Ecto neural progenitor cell (in vitro differentiated cells): ENCODE measurements at regions not wholly inside any gene's neighbourhood (a gene's known extent, or its start where the extent isn't known, plus 50 kb on each side); places are given as distances from the start of the nearest gene placed in this dataset.
"Not testable (repeated sequence)": the region's sequence is repeated elsewhere in the genome, so short reads cannot be mapped to it uniquely, and the experiment has no call there.

Source experiments
- DNase-seq: peaks from one replicate; pipeline ENCODE4 v3.0.0-alpha.2; 2018; ENCODE audit warnings: low spot score

DNA sequence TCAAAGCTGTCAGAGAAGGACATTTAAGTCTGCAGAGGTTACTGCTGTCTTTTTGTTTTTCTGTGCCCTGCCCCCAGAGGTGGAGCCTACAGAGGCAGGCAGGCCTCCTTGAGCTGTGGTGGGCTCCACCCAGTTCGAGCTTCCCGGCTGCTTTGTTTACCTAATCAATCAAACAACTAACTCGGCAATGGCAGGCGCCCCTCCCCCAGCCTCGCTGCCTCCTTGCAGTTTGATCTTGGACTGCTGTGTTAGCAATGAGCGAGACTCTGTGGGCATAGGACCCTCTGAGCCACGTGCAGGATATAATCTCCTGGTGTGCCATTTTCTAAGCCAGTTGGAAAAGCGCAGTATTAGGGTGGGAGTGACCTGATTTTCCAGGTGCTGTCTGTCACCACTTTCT is 201.8 kb upstream of the ETAA1 start:
- not testable (repeated sequence) for DNase-seq

DNA sequence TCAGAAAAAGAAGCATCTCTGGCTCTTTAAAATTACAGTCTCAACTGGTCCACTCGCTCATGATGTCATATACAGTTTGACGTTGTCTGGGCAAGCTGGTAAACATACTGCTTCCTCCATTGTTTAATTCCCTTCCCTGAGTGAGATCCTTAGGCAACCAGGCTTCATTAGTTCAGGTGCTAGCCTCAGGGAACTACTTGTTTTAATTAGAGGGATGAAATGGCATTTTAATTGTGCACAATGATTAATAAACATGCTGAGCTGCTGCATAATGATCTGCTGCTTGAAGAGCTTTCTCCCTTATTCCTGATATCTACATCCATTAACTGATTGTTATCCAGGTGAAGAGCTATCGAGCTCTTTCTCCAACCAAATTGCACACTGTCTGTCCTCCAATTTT is 195.6 kb upstream of the ETAA1 start:
- DNase-seq = no peak

DNA sequence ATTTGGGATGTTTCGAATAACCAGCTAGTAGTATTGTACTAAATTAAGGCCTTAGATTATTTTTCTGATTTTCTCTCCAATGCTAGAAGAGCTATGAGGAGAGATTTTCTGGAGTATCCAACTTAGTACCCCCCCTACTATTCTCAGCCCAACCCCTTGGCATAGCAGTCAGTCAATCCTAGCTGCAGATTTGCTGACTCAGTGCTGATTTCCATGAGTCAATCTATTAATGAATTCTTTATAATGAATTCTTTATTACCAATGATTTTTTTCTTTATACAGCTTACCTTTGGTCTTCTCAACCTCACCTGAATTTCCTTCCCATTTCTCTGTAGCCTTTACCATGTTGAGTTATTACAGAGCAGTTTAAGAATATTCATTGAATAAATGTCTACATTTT is 192.8 kb upstream of the ETAA1 start:
- no peak for DNase-seq

DNA sequence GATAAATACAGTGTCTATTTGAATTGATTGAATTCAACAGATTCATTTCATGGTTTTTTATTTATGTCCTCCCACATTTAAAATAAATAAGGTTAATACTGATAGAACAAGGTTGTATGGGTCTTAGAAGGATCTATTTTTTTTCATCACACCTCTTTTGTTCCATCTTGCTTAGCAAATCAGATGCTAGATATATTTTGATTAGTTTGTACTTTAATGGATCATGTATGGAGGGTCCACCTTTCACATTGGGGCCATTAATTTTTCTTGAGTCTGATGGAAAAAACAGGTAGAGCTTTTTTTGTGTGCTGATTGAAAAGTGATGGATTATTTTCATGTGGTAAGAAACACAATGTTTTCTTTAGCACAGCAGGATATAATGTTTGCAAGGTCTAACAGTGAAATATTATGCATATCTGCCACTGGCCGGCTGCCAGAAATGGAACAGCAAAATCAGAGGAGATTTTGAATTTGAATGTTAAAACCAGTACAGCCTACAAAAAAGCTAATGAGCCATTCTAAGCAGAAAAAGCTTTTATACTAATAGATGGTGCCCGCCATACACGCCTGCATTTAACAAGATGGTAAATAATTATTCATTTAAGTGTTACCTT is 188.1 kb upstream of the ETAA1 start:
- no peak for DNase-seq

DNA sequence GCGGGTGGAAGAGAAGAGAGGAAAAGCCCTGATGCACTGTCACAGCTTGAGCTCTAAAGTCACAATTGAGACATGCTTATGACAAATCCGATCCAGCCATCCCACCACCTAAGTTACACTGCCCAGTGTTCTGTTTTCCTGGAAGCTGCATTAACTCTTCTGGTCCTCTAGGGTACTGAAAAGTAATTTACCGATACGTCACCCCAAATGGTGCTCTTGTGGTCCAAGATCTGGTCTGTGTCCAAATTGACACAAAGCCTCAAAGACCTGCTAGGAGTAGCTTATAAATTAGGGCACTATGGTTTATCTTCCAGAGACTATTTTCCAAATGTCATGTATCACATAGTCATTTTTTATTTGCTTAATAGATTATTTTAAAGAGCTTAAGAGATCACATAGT is 186.7 kb upstream of the ETAA1 start:
- DNase-seq = no peak

DNA sequence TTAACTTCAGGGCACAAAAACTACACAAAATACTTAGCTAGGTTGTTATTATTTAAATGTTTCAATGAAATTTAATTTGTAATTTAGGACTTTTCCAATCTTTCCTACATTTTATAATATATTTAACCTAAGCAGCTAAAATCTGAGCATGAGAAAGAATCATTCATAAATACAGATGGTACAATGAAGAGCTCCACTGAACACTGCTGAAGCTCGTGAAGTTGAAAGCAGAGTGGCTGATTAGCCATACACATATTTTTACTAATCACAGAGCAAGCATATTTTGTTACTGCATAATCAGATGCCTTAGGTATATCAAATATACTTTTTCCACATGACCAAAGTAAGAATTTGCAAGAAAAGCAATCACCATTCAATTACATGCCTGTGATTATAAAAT is 184.9 kb upstream of the ETAA1 start:
- no peak for DNase-seq

DNA sequence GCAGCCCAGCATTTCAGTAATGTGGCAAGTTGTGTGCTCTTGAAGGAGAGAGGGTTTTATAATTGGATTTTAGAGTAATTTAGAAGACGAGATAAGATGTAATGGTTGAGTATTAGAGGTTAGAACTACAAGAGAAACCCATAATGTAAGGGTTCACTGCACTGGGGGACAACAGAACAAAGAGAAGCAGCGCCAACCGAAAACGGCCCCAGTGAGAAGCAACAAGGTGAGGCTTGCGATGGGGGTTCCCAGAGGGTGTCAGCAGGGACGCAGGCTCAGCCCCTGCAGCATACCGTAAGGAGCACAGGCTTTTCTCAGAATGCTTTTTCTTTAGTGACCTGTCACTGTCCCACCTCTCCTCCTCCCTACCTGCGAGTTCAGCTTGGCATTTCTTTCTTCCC is 183.9 kb upstream of the ETAA1 start:
- no peak for DNase-seq

DNA sequence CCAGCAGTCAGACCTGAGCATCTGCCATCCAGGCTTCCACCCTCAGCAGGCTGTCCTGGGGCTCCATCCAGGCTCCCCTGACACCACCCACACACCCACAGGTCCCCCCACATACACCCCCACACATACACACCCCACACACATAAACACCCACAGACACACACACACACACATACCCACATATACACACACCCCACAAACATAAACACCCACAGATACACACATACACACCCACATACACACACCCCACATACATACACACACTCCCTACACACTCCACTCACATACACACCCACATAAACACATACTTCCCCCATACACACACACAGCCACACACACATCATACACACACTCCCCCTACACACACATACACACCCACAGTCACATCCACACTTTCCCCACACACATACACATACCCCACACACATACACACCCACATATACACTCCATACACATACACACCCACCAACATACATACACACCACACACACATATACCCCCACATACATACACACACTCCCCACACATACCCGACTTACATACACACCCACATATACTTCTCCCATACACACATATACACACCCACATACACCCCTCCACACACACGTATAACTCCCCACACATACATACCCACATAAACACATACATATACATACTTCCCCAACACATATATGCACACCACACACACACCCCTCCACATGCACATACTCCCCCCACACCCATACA is 183.3 kb upstream of the ETAA1 start:
- DNase-seq = no peak

DNA sequence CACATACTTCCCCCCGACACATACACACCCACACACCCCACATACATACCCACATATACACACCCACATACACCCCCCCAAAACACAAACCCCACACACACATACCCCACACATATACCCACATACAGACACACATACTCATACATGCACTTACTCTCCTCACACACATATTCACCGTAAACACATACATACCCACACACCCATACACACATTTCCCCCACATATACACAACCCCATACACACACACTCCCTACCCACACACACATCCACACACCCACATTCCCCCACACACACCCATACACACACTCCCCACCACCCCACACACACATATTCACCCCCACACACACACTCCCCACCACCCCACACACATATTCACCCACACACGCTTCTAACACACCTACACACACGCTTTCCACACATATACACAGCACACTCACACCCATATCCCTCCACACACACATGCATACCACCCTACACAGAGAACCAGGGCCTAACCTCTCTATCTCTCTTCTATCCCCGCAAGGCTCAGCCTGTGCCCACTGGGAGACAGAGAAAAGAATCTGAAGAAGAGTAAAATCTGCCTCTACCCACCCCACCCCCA is 182.4 kb upstream of the ETAA1 start:
- DNase-seq = no peak

DNA sequence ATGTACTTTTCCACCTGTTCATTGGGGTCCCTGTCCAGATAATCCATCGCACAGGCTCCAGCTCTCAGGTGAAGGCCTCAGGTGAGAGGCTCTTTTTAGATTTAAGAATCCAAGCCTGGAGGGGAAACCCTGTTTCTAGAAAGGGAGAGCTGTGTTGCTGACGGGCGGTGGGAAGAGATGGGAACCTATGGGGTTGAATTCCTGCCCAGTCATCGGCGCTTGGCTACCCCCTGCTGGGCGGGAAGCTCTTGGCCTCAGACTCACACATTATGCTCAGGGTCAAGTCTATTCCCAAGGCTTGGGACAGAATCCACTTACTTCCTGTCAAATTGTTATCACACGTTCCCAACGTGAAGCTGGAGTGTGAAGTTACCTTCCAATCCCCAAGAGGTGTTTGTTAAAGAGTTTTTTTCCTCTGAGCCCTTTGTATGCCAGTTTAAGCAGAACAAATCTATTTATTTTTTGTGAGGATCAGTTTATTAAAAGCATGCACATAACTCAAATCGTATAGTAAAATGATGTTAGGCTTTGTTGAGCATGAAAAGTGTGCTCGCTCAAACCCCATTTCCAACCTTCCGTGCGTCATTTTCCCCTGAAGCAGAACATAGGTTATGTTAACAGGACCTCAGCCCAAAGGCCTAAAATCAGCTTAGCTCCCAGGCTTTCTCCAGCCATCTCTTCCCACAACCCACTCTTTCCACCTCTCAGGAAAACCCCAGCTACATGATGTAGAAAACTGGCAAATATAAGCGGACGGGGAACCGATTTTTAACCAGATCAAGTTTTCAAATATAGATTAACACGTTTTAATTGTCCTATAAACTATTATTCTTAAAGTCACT is 181.7 kb upstream of the ETAA1 start:
- no peak for DNase-seq

DNA sequence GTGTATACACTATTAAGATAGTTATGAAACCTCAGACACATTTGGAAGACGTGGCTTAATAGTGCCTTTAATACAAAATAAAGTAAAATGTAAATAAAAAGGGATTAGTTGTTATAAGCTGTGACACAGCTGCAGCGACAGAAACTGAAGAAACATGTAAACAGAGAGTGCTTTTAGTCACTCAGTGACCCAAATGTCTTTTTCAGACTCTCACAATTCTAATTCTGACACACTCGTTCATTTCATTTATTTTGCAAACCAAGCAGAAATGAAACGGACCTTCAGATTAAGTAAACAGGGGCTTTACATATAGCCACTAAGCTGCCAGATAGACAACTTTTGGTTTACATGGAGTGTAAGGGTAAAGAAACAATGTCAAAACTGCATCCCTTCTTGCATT is 181.0 kb upstream of the ETAA1 start:
- DNase-seq = no peak

DNA sequence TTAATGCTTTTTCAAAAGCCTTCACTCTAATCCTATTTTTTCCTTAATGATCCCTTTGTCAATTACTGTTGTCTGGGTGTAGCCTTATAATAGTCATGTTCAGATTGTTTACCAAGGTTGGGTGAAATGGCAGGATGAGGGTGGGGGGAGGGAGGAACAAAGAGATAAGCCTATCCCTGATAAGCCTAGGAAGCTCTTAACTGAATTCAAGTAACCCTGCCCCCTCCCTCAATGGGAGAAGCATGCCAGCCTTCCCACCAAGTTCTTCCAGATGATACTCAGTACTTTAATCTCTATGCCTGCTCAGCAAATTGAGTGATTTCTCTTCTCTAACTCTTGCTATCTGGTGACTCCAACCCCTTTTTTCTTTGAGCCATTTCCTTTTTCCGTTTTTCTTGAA is 180.3 kb upstream of the ETAA1 start:
- no peak for DNase-seq

DNA sequence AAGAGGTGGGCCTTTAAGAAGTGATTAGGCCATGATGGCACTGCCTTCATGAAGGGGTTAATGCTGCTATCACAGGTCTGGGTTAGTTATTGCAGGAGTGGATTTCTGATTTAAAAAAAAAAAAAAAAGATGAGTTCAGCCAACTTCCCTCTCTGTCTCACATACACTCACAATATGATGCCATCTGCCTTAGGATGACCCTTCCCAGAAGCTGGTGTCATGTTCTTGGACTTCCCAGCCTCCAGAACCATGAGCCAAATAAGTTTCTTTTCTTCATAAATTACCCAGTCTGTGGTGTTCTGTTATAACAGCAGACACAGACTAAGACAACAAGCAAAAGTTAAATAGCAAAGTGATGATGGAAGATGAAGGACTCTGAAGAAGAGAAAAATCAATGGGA is 179.7 kb upstream of the ETAA1 start:
- DNase-seq = no peak

DNA sequence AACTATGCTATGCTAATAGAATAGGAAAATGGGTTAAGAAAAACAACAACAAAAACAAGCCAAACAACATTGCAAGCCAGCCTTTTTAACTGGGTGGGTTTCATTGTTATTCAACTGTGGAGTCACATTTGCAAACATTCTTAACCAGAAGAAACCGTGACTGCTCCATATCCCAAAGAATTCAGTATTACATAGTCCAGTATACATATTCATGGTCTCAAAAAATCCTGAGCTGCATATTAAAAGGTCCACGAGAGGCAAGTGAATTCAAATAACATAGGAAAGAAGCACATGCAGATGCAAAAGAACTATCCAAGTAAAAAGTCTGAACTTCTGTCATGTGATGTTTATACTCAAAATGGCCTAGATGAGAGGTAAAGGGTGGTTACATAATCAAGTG is 179.1 kb upstream of the ETAA1 start:
- no peak for DNase-seq

DNA sequence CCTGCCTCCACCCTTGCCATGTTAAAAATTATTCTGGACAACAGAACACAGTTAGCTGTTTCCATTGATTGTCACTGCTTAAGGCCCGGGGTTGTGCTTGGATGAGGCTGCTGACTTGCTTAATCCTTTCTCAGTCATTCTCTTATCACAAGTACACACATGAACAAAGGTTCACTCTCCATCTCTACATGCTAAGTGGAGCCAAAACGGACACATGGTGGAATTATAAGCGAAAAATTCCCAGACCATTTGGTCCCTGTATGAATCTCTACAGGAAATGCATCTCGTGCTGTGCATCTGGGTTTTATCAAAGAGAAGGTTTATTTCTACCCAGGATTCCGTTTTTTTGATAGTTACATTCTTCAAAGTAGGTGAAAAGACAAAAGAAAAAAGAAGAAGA is 177.5 kb upstream of the ETAA1 start:
- no peak for DNase-seq

DNA sequence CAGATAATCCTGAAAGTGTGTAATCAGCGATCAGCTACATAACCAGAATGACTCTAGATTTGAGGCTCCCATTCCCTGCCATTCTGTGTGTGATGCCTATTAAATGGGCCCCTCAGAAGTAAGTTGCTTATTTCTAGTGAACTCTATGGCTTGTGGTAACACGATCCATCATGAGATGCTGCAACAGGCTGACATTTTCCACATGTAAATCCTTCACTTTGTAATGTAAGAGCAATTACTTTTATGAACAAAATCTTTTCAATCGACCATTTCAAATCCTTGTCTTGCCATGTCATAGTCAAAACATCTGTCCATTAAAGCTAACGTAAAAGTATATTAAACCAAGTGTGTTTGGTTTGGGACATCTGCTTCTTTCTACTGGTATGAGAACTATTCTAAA is 175.9 kb upstream of the ETAA1 start:
- no peak for DNase-seq

DNA sequence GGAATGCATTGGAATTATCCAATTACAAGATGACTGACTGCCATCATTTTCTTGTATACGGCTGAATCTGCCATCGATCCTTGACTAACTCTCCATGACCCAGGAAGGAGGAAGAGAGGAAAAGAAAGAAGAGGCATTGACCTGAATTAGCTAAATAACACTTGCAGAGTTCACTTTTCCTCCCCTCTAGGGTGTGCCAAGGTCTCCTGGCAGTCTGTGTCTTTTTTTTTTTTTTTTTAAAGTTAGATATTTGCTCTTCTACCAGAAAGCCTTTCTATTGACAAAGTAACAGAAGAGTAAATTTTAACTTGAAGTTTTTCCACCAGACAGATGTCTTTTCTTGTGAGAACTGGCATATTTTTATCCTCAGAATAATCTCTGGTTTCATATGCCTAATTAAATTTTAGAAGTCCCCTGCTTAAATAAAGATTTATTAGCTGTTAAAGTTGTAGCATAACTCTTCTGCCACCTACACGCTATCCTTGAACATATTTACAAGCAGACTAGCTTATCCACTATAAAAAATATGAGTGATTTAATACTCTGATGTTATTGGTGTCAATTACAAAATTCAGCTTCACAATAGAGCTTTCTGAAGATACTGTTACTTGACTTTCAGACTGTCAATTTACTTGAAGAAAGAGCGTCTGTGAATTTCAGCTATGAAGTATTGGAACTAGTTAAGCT is 171.7 kb upstream of the ETAA1 start:
- DNase-seq = no peak

DNA sequence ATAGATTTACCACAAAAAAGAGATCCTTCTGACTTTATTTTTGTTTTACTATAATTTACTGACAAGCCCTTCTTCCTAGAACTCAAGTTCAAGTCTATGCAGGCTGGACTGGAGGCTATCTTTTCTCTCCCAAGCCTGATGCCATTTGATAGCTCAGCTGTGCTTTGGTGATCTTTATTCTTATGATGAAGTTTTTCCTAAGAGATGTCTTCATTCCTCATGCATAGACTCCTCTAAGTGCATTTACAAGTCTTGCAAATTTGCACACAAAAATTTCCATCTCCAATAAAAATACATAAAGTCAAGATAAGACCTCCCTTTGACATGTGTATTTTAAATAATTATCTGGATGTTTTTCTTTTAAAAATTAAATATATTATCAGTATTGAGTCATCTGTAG is 167.4 kb upstream of the ETAA1 start:
- DNase-seq = no peak

DNA sequence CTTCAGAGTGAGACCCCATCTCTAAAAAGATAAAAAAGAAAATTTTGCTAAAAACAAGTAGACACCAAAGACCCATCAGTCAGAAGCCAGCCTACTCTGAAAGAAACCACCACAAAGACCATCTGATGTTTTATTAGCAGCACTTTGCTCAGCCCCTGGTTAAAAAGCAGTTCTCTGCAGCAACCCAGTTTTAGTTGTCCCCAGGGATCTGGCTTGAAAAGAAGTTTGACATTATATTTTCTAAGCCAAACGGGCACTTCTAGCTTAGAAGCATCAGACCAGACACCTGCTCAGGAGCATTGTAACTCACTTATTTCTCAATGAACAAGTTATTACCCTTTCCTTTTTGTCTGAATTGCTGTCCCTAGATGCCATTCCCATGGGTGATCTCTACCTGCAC is 164.2 kb upstream of the ETAA1 start:
- no peak for DNase-seq

DNA sequence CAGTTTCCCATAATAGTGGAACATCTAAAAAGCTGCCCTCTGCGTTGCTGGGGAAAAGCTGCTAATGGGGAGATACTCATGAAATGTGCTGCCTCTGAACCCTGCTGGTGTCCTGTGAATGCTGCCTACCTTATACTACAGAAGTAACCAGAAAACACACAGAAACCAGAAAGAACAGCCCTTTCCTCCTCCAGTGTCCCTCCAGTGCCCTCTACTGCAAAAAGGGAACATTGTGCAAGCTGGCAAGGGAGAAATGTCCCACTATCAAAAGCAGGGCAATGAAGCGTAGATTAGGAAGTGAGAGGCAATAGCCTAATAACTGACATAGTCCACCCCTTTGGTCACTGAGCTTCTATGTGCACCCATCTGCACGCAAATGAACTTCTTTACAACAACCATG is 162.7 kb upstream of the ETAA1 start:
- no peak for DNase-seq

DNA sequence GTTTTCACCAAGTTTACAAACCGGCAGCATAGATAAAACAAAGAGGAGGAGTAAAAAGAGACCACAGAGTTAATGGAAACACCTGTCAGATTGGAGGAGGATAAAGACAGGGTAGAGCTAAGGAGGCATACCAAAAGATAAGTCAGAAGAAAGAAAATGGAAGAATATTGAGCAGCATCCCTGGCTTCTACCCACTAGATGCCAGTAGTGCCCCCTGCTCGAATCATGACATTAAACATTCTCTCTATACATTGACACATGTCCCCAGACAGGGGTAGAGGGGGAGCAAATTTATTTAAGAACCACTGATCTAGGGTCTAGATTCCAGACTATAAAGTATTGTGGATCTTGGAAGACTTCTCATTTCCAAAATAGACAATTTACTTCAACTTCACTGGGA is 159.8 kb upstream of the ETAA1 start:
- DNase-seq = no peak

DNA sequence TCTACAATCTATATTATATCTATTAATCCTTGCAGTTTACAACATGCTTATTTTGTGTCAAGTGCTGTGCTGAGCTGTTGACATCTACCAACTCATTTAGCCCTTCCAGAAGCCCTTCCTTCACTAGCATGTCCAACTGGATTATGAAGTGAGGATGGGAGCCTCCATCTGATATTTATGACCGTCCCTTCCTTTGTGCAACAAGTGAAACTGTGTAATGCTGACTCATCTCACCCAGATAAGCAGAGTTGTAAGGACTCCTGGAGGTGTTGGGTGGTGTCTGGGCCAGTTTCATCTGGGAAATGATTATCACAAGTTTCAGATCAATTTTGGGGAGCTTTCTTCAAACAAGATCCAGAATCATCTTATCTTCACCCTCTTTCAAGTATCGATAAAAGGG is 156.6 kb upstream of the ETAA1 start:
- no peak for DNase-seq
